Uterus (tissue), 3 donors: ENCODE measurements at regions not wholly inside any gene's neighbourhood (a gene's known extent, or its start where the extent isn't known, plus 50 kb on each side); places are given as distances from the start of the nearest gene placed in this dataset.

ENCODE experiments used
- DNase-seq, 2 donors: peaks; one replicate each; pipeline ENCODE4 v3.0.0-alpha.2; 2019 to 2020
- H3K27ac ChIP-seq, 2 donors: fragments of 200-600 bp; sonication (generic); 1 replicate in 1 of 2; 2 replicates in 1 of 2; pipeline ENCODE4 v1.5.1; 2016 to 2018
- H3K27me3 ChIP-seq, 2 donors: fragments of 200-600 bp; sonication (generic); one replicate each; pipeline ENCODE4 v1.5.1; 2018 to 2019; ENCODE audit warnings: control low read depth in 1 of 2
- H3K36me3 ChIP-seq, 2 donors: fragments of 200-600 bp; sonication (generic); one replicate each; pipeline ENCODE4 v1.5.1; 2019; ENCODE audit warnings: control low read depth in 1 of 2
- H3K4me1 ChIP-seq, 2 donors: fragments of 200-600 bp; sonication (generic); one replicate each; pipeline ENCODE4 v1.5.1; 2018 to 2019; ENCODE audit warnings: control low read depth in 1 of 2
- H3K4me3 ChIP-seq, 2 donors: fragments of 200-600 bp; sonication (generic); 1 replicate in 1 of 2; 2 replicates in 1 of 2; pipeline ENCODE4 v1.5.1; 2018 to 2019; ENCODE audit warnings: mild to moderate bottlenecking in 1 of 2
- H3K9me3 ChIP-seq, 2 donors: fragments of 200-600 bp; sonication (generic); one replicate each; pipeline ENCODE4 v1.5.1; 2019; ENCODE audit warnings: control low read depth in 1 of 2
- CTCF ChIP-seq, 4 experiments: fragments of 200-600 bp in 2 of 4; fragments of 450-650 bp in 2 of 4; sonication (generic) in 2 of 4; IDR thresholded peaks; one replicate each; pipeline ENCODE4 v1.5.1; 2016 to 2019; ENCODE audit warnings: antibody characterized with exemption in 4 of 4, mild to moderate bottlenecking in 2 of 4, moderate library complexity in 1 of 4
- POLR2A ChIP-seq, 2 donors: fragments of 450-650 bp; IDR thresholded peaks; one replicate each; pipeline ENCODE4 v1.6.1; 2016; ENCODE audit warnings: antibody characterized with exemption in 2 of 2, mild to moderate bottlenecking in 1 of 2, moderate library complexity in 1 of 2
- intact Hi-C: fragments of 100-400 bp; cut with DNase I; formaldehyde crosslinking; loops from one replicate; pipeline ENCODE4 v1.15.1; 2023; ENCODE audit warnings: low total_unique reads
- donor health status: DM: yes; HTN: yes; CAD: no.

- DNase-seq = no peak
- no peak for TF ChIP-seq POLR2A (IDR thresholded peaks at IDR 0.05)
- TF ChIP-seq CTCF (IDR thresholded peaks at IDR 0.05) = no peak
- no peak overlapping the region for H3K4me3 ChIP-seq
- no peaks in the 10 kb centered on the region for H3K36me3 ChIP-seq
- no peaks in the 10 kb centered on the region for H3K4me1 ChIP-seq
- H3K27ac ChIP-seq = no peak overlapping the region
- H3K9me3 ChIP-seq = no peaks in the 10 kb centered on the region
- intact Hi-C loops = no loop called here
- H3K27me3 ChIP-seq = no peaks in the 10 kb centered on the region
Observed at GRCh38 chr3:82082796-82083195, 321.4 kb upstream of the GBE1 start.

- H3K27me3 ChIP-seq = no peaks in the 10 kb centered on the region
- intact Hi-C loops = no loop called here
- H3K9me3 ChIP-seq = no peaks in the 10 kb centered on the region
- H3K27ac ChIP-seq = no peak overlapping the region
- no peak overlapping the region for H3K4me3 ChIP-seq
- no peaks in the 10 kb centered on the region for H3K4me1 ChIP-seq
- no peak for DNase-seq
- no peaks in the 10 kb centered on the region for H3K36me3 ChIP-seq
- TF ChIP-seq POLR2A (IDR thresholded peaks at IDR 0.05) (no peak), CTCF (IDR thresholded peaks at IDR 0.05) (no peak)
Observed at GRCh38 chr3:82081351-82081750, 319.9 kb upstream of the GBE1 start.

GRCh38 chr3:82080792-82081191 is 319.3 kb upstream of the GBE1 start:
- Histone ChIP-seq H3K4me3 (no peak overlapping the region), H3K36me3 (no peaks in the 10 kb centered on the region), H3K9me3 (no peaks in the 10 kb centered on the region), H3K27ac (no peak overlapping the region), H3K4me1 (no peaks in the 10 kb centered on the region), H3K27me3 (no peaks in the 10 kb centered on the region)
- intact Hi-C loops = no loop called here
- no peak for DNase-seq
- TF ChIP-seq CTCF (IDR thresholded peaks at IDR 0.05) = no peak
- TF ChIP-seq POLR2A (IDR thresholded peaks at IDR 0.05) = no peak

- H3K27ac ChIP-seq = no peak overlapping the region
- no peaks in the 10 kb centered on the region for H3K27me3 ChIP-seq
- no peaks in the 10 kb centered on the region for H3K36me3 ChIP-seq
- H3K4me1 ChIP-seq = no peaks in the 10 kb centered on the region
- intact Hi-C loops = no loop called here
- H3K4me3 ChIP-seq = no peak overlapping the region
- TF ChIP-seq POLR2A (IDR thresholded peaks at IDR 0.05) (no peak), CTCF (IDR thresholded peaks at IDR 0.05) (no peak)
- DNase-seq = no peak
- H3K9me3 ChIP-seq = no peaks in the 10 kb centered on the region
Observed at GRCh38 chr3:82080261-82080660, 318.8 kb upstream of the GBE1 start.

- no peaks in the 10 kb centered on the region for H3K27me3 ChIP-seq
- TF ChIP-seq POLR2A (IDR thresholded peaks at IDR 0.05) = no peak
- DNase-seq = no peak
- H3K9me3 ChIP-seq = no peaks in the 10 kb centered on the region
- no peaks in the 10 kb centered on the region for H3K36me3 ChIP-seq
- H3K4me3 ChIP-seq = no peak overlapping the region
- no peak overlapping the region for H3K27ac ChIP-seq
- H3K4me1 ChIP-seq = no peaks in the 10 kb centered on the region
- intact Hi-C loops = no loop called here
Observed at GRCh38 chr3:82079335-82079890, 318.0 kb upstream of the GBE1 start.

GRCh38 chr3:82078246-82078645 is 316.8 kb upstream of the GBE1 start:
- Histone ChIP-seq H3K36me3 (no peaks in the 10 kb centered on the region), H3K4me1 (no peaks in the 10 kb centered on the region), H3K27me3 (no peaks in the 10 kb centered on the region), H3K4me3 (no peak overlapping the region), H3K9me3 (no peaks in the 10 kb centered on the region), H3K27ac (no peak overlapping the region)
- no peak for TF ChIP-seq POLR2A (IDR thresholded peaks at IDR 0.05)
- TF ChIP-seq CTCF (IDR thresholded peaks at IDR 0.05) = no peak
- intact Hi-C loops = no loop called here
- no peak for DNase-seq
